MM.1S (cell line): ENCODE measurements at regions not wholly inside any gene's neighbourhood (a gene's known extent, or its start where the extent isn't known, plus 50 kb on each side); places are given as distances from the start of the nearest gene placed in this dataset.
"Not testable (repeated sequence)": the region's sequence is repeated elsewhere in the genome, so short reads cannot be mapped to it uniquely, and the experiment has no call there.

ENCODE experiments used
- DNase-seq: peaks from one replicate; pipeline ENCODE4 v3.0.0-alpha.2; 2015
- H2AFZ ChIP-seq: fragments of 300-600 bp; sonication (generic); 2 replicates; pipeline ENCODE4 v1.6.0; 2016; ENCODE audit warnings: antibody characterized with exemption, low read length
- H3F3A ChIP-seq: fragments of 300-600 bp; sonication (generic); 2 replicates; pipeline ENCODE4 v1.6.1; 2016; ENCODE audit warnings: mild to moderate bottlenecking, antibody characterized with exemption, low read length, moderate library complexity, mixed read lengths; ENCODE audit not compliant: insufficient read depth
- H3K27ac ChIP-seq: fragments of 300-600 bp; sonication (generic); 2 replicates; pipeline ENCODE4 v1.5.1; 2016; ENCODE audit warnings: mild to moderate bottlenecking, low read length
- H3K27me3 ChIP-seq: fragments of 300-600 bp; sonication (generic); replicated peaks from 2 replicates; pipeline ENCODE4 v1.6.0; 2016; ENCODE audit warnings: low read length; ENCODE audit not compliant: insufficient read depth
- H3K36me3 ChIP-seq: fragments of 300-600 bp; sonication (generic); replicated peaks from 2 replicates; pipeline ENCODE4 v1.6.1; 2016; ENCODE audit warnings: mild to moderate bottlenecking, low read length, mixed read lengths; ENCODE audit not compliant: insufficient read depth
- H3K4me1 ChIP-seq: fragments of 300-600 bp; sonication (generic); 2 replicates; pipeline ENCODE4 v1.6.1; 2016; ENCODE audit warnings: low read length, mixed read lengths
- H3K4me2 ChIP-seq: fragments of 300-600 bp; sonication (generic); 2 replicates; pipeline ENCODE4 v1.6.0; 2016; ENCODE audit warnings: low read depth, low read length
- H3K4me3 ChIP-seq: fragments of 300-600 bp; sonication (generic); 2 replicates; pipeline ENCODE4 v1.5.1; 2016; ENCODE audit warnings: low read length, mixed read lengths
- H3K79me2 ChIP-seq: fragments of 300-600 bp; sonication (generic); 2 replicates; pipeline ENCODE4 v1.6.1; 2016; ENCODE audit warnings: mixed run types, low read length, mixed read lengths
- H3K9ac ChIP-seq: fragments of 300-600 bp; sonication (generic); 2 replicates; pipeline ENCODE4 v1.6.1; 2016; ENCODE audit warnings: low read length, mixed read lengths
- H3K9me2 ChIP-seq: fragments of 300-600 bp; sonication (generic); replicated peaks from 2 replicates; pipeline ENCODE4 v1.6.1; 2016; ENCODE audit warnings: mild to moderate bottlenecking, low read length, mixed read lengths; ENCODE audit not compliant: insufficient read depth
- H3K9me3 ChIP-seq: fragments of 300-600 bp; sonication (generic); replicated peaks from 2 replicates; pipeline ENCODE4 v1.6.1; 2016; ENCODE audit warnings: mild to moderate bottlenecking, low read length, mixed read lengths; ENCODE audit not compliant: insufficient read depth
- H4K20me1 ChIP-seq: fragments of 300-600 bp; sonication (generic); 2 replicates; pipeline ENCODE4 v1.6.1; 2016; ENCODE audit warnings: mild to moderate bottlenecking, low read length, moderate library complexity, mixed read lengths; ENCODE audit not compliant: insufficient read depth
- EZH2 ChIP-seq: fragments of 300-600 bp; sonication (generic); optimal IDR thresholded peaks from 2 replicates; pipeline ENCODE3; 2017; ENCODE audit warnings: low read depth, mild to moderate bottlenecking, antibody characterized with exemption, low read length, mixed read lengths
- EZH2phosphoT487 ChIP-seq: fragments of 300-600 bp; sonication (generic); IDR thresholded peaks from 2 replicates; pipeline ENCODE4 v1.6.1; 2018; ENCODE audit warnings: antibody characterized with exemption, low read length
- TF ChIP-seq, protein P1 (sequence below): fragments of 300-600 bp; sonication (generic); IDR thresholded peaks from 2 replicates; pipeline ENCODE4 v1.5.1; 2016; ENCODE audit warnings: antibody characterized with exemption, low read length, mixed read lengths

DNA sequence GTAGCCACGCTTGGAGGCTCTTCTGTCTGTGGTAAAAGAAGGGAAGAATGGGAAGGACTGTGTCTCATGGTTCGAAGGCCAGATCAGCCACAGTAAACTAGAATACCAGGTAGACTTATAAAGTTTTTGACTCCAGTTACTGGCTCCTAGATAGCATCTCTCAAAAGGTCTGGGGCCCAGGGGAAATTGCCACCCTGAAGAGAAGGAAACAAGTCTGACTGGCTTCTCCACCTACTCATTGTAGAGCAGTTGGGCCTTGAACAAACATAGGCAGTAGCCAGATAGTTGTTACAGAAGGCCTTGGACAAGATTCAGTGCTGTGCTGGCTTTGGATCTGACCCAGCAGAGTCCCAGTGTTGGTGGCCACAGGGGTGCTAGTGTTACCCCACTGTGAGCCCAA lies 890.4 kb downstream of the EFNA5 start:
- Histone ChIP-seq H3K27ac (no peak overlapping the region), H4K20me1 (no peaks in the 10 kb centered on the region), H3K9ac (no peak overlapping the region), H3K9me2 (no peaks in the 10 kb centered on the region), H3F3A (no peaks in the 10 kb centered on the region), H3K27me3 (no peaks in the 10 kb centered on the region), H3K4me2 (no peak overlapping the region), H3K9me3 (no peaks in the 10 kb centered on the region), H3K79me2 (no peaks in the 10 kb centered on the region), H3K4me1 (no peaks in the 10 kb centered on the region), H2AFZ (no peak overlapping the region), H3K36me3 (no peaks in the 10 kb centered on the region), H3K4me3 (no peak overlapping the region)
- no peak for DNase-seq
- TF ChIP-seq EZH2, result no peak
- TF ChIP-seq, protein P1, sequence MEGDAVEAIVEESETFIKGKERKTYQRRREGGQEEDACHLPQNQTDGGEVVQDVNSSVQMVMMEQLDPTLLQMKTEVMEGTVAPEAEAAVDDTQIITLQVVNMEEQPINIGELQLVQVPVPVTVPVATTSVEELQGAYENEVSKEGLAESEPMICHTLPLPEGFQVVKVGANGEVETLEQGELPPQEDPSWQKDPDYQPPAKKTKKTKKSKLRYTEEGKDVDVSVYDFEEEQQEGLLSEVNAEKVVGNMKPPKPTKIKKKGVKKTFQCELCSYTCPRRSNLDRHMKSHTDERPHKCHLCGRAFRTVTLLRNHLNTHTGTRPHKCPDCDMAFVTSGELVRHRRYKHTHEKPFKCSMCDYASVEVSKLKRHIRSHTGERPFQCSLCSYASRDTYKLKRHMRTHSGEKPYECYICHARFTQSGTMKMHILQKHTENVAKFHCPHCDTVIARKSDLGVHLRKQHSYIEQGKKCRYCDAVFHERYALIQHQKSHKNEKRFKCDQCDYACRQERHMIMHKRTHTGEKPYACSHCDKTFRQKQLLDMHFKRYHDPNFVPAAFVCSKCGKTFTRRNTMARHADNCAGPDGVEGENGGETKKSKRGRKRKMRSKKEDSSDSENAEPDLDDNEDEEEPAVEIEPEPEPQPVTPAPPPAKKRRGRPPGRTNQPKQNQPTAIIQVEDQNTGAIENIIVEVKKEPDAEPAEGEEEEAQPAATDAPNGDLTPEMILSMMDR, result no peak
- no peak for TF ChIP-seq EZH2phosphoT487

DNA sequence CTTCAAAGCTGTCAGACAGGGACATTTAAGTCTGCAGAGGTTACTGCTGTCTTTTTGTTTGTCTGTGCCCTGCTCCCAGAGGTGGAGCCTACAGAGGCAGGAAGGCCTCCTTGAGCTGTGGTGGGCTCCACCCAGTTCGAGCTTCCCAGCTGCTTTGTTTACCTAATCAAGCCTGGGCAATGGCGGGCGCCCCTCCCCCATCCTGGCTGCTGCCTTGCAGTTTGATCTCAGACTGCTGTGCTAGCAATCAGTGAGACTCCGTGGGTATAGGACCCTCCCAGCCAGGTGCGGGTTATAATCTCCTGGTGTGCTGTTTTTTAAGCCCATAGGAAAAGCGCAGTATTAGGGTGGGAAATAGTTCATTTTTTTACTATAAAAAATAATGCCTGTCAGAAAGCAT lies 894.2 kb downstream of the EFNA5 start:
- not testable (repeated sequence) for H3K79me2 ChIP-seq, H3F3A ChIP-seq, H3K9ac ChIP-seq, H3K9me2 ChIP-seq, DNase-seq, H2AFZ ChIP-seq, H3K4me3 ChIP-seq, H3K27me3 ChIP-seq, H3K4me2 ChIP-seq, H3K36me3 ChIP-seq, H3K27ac ChIP-seq, H3K4me1 ChIP-seq, H4K20me1 ChIP-seq, H3K9me3 ChIP-seq

DNA sequence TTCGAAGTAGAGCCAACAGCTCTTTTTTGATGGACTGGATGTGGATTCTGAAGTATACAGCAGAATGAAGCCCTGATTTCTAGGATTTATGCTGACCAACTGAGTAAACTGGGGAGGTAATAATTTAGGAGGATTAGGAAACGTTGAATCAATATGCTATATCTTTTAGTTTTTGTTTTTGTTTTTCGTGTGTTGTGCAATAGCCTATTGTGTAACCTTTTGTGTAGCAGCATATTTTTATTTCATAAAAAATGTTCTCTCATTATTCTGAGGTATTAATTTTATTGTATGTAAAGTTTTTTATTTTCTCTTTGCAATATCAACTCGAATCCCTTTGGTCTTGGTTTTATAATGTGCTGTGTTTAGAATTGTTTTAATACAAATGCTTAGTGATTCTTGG lies 902.3 kb downstream of the EFNA5 start:
- Histone ChIP-seq H3F3A (no peaks in the 10 kb centered on the region), H4K20me1 (no peaks in the 10 kb centered on the region), H3K4me2 (no peak overlapping the region), H3K4me1 (no peaks in the 10 kb centered on the region), H3K79me2 (no peaks in the 10 kb centered on the region), H3K4me3 (no peak overlapping the region), H3K9me2 (no peaks in the 10 kb centered on the region), H3K27ac (no peak overlapping the region), H3K27me3 (no peaks in the 10 kb centered on the region), H3K36me3 (no peaks in the 10 kb centered on the region), H3K9me3 (no peaks in the 10 kb centered on the region), H3K9ac (no peak overlapping the region), H2AFZ (no peak overlapping the region)
- no peak for TF ChIP-seq EZH2
- TF ChIP-seq EZH2phosphoT487, result no peak
- TF ChIP-seq, protein P1, result no peak
- DNase-seq, result no peak

- no peaks in the 10 kb centered on the region for H3K36me3 ChIP-seq
- H3K27me3 ChIP-seq, result no peaks in the 10 kb centered on the region
- no peak overlapping the region for H3K9ac ChIP-seq
- no peak for DNase-seq
- TF ChIP-seq, protein P1, result no peak
- TF ChIP-seq EZH2, result no peak
- no peak for TF ChIP-seq EZH2phosphoT487
- H3K27ac ChIP-seq, result no peak overlapping the region
- H3K4me1 ChIP-seq, result no peaks in the 10 kb centered on the region
- H3K4me3 ChIP-seq, result no peak overlapping the region
- H2AFZ ChIP-seq, result no peak overlapping the region
- H3K9me2 ChIP-seq, result no peaks in the 10 kb centered on the region
- H3K4me2 ChIP-seq, result no peak overlapping the region
- H3K9me3 ChIP-seq, result no peaks in the 10 kb centered on the region
- H3K79me2 ChIP-seq, result no peaks in the 10 kb centered on the region
- H3F3A ChIP-seq, result no peaks in the 10 kb centered on the region
- H4K20me1 ChIP-seq, result no peaks in the 10 kb centered on the region
Observed at GRCh38 chr5:106766916-106767315, 903.8 kb downstream of the EFNA5 start.
